ENCODE measurements at regions not wholly inside any gene's neighbourhood (a gene's known extent, or its start where the extent isn't known, plus 50 kb on each side); places are given as distances from the start of the nearest gene placed in this dataset.

DNA sequence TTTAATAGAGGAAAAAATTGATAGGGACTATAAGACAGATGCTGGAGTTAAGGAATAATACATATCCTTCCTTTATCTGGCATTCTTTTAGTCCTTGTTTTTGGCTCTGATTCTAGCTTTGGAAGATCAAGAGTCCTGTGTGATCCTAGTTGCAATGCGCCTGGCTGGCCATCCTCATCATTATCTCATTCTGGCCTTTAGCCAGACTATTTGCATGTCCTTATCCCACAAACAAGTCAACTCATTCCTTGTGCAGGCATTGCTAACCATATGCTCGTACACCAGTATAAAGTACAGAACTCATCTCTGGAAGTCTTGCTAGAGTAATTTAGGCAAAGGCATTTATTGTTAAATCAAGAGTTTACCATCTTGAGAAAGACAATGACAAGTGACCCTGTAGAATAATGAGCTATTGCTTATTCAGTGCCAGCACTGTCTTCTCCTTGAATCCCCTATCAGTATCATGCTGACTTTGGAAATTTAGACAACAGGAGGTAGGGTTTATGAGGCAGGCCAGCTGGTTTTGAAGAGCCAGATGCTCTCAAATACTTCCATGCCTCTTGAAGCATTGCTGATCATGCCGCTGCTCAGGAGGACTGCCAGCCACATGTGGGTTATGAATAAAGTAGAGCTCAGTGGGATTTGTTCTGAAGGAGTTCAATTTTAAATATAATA, 1730.3 kb upstream of the TENM3 start:
- DNase-seq (ENCODE audit: low read depth in 1 of 2, low spot score in 1 of 2) = no peak

DNA sequence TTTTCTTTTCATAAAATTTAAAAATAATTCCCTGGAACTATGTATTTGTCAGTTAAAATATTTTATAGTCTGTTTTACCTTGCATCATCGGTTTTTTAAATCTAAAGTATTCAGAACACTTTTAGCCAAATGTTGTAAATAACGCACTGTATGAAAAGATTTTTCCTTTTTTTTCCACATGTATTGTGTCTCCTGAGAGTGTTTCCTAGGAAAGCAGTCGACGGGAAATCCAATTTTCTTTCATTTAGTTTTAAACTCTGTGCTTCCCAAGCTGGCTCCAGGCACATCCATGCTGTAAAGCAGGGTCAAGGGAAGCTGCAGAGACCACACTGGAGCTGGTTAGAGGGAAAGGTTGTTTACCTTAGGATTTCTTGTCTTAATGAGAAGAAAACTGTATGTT, 1724.3 kb upstream of the TENM3 start:
- DNase-seq (ENCODE audit: low read depth in 1 of 2, low spot score in 1 of 2) = no peak

DNA sequence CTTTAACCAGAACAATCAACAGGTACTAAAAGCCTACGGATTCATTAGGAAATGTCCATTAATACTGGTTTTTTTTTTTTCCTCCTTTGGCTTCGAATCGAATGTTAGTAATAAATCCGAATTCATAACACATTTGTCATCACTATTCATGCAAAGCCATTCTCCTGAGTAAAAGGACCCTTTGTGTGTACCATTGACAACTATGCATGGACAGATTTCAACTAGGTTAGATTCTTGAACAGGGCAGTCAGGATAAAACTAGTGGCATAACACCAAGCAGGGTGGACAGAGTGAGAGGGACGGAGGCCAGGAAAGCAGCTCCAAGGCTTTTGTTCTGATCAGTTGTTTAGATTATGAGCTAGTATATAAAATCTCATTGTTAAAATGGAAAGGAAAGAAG, 1722.0 kb upstream of the TENM3 start:
- no peak for DNase-seq (ENCODE audit: low read depth in 1 of 2, low spot score in 1 of 2)

DNA sequence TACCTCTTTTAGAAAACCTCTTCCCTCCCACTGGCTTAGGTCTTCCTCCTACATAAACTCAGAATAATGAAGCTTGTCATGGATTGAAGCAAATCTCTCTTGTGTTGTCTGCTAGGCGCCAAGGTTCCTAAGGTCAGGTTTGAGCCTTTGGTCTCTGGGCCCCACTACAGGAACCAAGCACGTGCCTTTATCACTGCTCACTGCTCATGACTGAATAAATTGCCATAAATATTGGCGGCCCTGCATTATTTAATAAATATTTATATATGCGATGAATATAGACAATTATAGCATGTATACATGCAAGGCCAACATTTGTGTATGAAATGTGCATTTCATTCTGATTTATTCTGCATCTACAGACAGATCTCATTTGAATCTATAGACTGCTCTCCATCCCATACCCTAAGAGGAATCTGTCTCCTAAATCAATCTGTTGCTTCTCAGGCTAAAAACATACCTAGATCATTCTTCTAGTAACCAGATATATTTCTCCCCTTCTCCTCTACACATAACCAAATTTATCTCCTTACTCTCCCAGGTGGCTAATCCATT, 1717.6 kb upstream of the TENM3 start:
- no peak for DNase-seq (ENCODE audit: low read depth in 1 of 2, low spot score in 1 of 2)

DNA sequence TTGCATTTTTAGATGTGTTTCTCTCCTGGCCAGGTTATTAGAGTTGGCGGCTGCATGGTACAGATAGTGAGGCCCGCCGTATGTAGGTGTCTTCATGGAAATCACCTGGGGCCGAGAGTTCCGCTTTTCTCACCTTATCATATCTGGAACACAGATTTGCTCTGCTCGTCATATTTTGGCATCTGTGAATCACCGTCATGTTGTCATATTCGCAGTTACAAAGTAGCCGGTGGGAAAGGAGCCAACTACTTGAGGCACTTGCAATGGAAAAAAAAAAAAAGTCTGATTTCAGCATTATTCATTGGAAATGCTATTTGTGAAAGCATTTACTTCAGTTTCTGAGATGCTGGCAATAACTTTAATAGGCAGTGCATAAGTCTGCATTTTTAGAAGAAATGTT, 1715.2 kb upstream of the TENM3 start:
- DNase-seq (ENCODE audit: low read depth in 1 of 2, low spot score in 1 of 2) = no peak

DNA sequence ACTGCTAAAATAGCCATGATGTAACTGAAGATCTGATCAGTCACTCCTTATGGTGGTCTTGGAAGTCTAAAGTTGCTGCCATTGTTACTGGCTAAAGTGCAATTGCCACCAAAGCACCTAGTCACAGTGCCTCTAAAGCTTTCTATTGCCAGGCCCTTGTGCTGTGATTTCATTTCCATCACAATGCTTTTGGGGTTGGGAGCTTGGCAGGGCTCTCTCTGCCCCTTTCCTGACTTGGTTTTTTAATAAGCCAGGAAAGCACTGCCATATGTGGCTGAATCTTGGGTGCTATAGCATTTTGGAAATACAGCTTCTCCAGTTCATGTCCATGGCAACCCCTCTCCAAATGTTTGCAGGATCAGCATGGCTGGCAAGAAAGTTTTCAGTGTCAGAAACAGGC, 1712.4 kb upstream of the TENM3 start:
- no peak for DNase-seq (ENCODE audit: low read depth in 1 of 2, low spot score in 1 of 2)

DNA sequence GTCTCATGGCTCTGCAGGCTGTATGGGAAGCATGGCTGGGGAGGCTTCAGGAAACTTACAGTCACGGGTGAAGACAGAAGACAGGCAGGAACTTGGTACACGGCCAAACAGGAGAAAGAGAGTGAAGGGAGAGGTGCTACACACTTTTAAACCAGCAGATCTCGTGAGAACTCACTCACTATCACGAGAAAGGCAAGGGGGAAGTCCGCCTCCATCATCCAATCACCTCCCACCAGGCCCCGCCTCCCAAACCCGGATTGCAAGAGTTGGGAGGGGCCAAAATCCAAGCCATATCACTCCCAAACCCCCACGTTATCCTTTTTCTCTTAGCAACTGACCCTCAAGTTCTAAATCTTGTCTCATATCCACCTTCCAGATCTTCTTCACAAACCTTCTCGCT, 1710.5 kb upstream of the TENM3 start:
- DNase-seq (ENCODE audit: low read depth in 1 of 2, low spot score in 1 of 2) = no peak

DNA sequence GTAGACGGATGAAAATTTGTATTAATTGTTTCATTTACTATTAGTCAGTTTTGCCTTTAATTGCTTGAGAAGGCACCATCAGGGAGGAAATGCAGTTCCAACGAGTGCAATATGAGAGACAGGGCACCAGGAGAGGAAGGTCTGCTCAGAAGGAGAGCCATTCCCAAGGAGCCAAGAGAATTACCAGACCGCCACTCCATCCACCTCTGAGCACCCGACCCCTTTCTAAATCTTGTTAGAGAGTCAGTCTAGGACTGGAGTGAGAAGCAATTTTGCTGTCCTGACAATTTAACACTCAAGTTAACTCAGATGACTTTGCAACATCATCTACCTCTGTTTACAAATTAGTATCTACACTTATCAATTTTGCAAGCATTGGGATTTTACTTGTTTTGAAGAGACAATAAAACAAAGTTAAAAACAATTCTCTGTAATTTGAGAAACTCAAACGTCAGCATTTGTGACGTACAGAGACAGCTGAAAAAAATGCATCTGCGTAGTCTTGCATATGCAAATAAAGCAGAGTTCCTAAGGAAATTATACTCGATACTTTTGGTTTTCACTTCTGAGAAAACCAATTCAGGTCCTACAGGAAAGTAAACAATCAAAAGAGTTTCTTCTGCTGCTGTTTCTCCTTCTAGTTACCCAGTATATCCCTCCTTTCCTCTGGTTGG, 1704.7 kb upstream of the TENM3 start:
- DNase-seq (ENCODE audit: low read depth in 1 of 2, low spot score in 1 of 2) = no peak

DNA sequence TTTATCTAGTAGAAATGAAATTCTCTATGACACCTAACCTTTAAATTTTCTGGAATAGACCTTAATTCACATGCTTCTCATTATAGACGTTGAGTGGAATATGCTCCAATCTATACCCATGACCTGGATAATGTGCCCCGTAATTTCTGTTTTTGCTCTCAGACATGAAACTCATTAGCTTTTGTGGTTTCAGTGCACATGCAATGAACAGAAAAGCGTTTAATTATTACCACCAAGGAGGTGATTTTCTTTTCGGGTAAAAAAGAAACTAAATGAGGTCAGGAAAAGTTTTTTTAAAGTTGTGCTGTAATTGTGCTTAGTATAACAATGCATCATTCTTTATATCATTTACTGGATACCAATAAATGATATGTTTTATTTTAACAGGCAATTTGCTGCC, 1703.9 kb upstream of the TENM3 start:
- no peak for DNase-seq (ENCODE audit: low read depth in 1 of 2, low spot score in 1 of 2)

DNA sequence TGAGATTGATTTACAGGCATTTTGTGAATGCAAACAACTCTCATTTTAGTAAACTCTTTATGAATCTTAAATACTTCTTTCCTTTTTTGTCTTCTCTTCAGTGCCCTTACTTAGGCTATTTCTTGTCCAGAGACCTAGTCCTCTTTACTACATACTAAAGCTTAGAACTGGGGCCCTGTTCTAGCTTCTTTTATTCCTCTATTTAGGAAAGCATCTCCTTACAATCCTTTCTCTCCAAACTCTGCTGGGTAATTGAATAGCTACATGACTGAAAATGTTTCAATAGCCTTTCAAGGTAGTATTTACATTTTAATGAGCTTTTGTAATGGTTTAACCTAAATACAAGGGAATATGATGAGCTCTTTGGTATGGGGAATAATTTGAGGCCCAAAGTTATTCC, 1701.5 kb upstream of the TENM3 start:
- DNase-seq (ENCODE audit: low read depth in 1 of 2, low spot score in 1 of 2) = no peak

DNA sequence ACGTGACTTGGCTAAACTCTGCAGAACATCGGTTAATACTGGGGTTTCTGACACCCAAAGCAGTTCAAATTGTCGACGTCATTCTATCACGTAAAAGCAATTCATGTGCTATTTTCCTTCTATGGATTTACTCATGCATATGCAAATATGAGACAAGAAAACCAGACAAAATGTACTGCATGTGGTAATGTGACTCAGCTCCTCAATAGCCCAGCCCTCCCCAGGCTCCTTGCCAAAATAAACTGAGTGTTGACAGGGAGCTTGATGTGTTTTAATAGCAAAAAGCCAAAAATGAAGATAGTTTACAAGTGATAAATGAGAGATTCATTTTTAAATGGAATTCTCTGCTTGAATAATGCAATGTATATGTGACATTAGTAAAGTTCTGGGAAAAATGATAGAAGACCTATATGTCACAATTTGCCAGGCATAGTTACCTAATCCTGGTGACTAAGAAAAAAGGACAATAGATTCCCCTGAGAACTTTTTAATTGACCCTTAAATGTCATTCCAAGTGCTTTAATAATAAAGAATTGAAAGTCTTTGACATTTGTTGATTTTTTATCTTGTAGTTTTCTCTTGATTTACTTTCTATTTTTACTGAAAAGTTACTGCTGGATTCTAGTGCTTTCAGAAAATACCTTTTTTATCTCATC, 1700.6 kb upstream of the TENM3 start:
- no peak for DNase-seq (ENCODE audit: low read depth in 1 of 2, low spot score in 1 of 2)

DNA sequence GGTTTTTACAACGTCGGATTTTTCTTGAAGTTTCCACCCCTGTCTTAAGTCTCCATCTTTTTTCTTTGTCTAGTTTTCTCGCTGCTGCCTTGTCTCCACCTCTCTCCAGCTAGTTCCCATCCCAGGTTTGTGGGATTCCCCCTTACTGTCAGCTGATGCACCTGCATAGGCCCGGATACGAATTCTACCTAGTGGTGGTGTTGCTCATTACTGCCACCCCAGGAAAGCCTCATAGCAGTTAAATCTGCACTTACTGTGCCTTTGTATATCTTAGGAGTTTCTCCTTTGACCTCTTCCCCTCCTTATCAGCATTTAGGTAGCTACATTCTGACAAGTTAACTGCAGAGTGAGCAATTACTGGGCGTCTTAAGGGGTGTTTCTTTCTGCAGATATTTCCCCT, 1693.1 kb upstream of the TENM3 start:
- no peak for DNase-seq (ENCODE audit: low read depth in 1 of 2, low spot score in 1 of 2)

DNA sequence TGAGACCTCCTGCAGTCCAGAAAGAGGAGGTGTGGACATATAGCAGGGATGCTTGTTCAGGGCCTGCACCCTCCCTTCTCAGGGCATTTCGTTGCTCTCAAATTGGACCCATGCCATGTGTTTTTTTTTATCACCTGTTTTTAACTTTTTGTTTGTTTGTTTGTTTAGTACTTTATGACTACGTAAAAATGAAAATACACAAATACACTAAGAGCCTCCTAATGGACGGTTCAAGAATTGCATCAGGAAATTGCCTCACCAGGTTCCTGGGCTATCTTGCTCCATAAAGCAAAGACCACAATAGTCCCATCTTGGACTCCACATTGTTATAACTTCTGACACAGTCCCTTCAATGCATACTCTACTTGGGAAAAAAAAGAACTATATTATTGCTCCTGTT, 1685.9 kb upstream of the TENM3 start:
- no peak for DNase-seq (ENCODE audit: low read depth in 1 of 2, low spot score in 1 of 2)

DNA sequence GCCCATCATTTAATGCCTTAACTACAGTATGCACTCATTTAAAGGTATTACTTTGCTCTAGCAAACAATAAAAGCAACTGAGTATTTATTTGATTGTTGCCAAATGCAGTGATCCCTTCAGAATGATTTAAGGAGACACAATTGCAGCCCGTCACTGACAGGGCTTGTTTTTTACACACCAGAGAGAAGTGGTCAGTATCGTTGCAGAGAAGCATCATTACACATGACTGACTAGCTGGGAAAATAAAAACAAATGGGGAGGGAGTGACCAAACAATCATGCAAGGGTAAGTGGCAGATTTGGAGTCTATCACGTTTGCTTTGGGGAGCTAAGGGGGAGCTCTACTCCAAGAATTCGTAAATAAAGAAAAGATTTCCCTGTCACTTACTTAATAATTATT, 1685.3 kb upstream of the TENM3 start:
- DNase-seq (ENCODE audit: low read depth in 1 of 2, low spot score in 1 of 2) = no peak

DNA sequence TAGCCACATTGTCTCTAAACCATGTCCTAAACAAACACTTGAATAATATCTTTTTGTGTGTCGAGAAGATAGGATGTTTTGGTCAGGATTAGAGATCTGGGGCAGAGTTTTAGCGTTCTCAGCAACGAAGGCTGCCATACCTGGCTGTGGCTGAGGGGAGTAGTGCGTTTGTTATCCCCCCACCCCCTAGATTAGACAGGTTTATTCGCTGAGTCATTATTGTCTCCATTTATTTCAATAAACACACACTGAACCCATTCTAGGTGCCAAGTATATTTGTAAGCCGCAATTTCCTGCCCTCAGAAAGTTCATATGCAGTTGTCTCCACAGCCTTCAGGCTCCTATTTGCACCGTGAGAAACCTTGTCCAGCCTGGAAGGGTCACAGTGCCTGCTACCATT, 1684.8 kb upstream of the TENM3 start:
- DNase-seq (ENCODE audit: low read depth in 1 of 2, low spot score in 1 of 2) = no peak

DNA sequence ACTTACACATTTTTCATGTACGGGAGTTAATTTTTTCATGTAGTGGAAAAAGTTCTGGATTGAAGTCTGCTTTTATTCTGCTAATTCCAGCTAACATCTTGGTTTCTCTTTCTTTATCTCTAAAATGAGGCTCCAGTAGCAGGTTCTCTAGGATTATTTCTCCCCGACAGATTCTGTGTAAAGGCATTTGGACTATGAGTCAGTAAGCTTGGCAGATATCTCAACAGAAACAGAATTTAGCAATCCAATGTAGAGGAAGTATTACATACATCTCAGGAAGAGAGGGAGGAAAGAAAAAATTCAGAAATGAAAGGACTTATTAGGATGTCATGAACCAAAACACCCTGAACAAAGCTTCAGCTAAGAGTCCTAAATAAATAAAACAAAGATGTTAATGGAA, 1682.3 kb upstream of the TENM3 start:
- DNase-seq (ENCODE audit: low read depth in 1 of 2, low spot score in 1 of 2) = no peak

DNA sequence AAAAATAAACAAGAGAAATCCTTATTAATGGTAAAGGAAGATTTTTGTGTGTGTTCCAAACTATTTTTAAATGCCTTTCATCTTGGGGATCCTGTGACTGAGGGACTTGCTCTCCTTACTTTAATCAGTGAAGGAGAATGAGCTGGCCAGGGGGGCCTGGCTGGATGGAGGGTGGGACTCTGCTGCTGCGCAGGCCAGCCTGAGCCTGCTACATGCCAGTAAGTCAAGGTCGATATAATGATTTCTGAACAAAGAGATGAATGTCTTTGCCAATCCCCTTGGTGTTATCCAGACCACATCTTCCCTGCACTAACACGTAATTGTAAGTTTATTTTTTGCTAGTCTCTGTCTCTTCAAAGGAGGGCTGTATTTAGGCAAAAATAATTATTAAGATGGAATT, 1679.2 kb upstream of the TENM3 start:
- DNase-seq (ENCODE audit: low read depth in 1 of 2, low spot score in 1 of 2) = no peak

DNA sequence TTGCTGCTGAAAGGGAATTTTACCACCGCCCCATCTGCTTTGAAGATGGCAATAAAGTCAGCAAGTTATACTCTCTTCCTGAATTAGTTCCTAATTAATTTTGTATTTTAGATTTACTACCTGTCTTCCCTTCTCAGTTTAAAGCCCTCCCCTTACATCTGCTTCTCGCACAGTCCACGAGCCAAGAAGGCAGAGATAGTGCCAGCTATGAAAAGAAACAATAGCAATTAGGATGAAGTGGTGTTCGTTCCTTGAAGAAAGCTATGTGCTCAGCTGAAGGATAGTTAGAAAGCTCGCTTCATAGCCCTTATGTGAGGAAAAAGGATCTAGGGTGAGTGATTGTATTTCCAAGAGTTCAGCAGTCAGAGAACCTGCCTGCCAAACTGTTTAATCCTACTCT, 1678.8 kb upstream of the TENM3 start:
- DNase-seq (ENCODE audit: low read depth in 1 of 2, low spot score in 1 of 2) = no peak

DNA sequence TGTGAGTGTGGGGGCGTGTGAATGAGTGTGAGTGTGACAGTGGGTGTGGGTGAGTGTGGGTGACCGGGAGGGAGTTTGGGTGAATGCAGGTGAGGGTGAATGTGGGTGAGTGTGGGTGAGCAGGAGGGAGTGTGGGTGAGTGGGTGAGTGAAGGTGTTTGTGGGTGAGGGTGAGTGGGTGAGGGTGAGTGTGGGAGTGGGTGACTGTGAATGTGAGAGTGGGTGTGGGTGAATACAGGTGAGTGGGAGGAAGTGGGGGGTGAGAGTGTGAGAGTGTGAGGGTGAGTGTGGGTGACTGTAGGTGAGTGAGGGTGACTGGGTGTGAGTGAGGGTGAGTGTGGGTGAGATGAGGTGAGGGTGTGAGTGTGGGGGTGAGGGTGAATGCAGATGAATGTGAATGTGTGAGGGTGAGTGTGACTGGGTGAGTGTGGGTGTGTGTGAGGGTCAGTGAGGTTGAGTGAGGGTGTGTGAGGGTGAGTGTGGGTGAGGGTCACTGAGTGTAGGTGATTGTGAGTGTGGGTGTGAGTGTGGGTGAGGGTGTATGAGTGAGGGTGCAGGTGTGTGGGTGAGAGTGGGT, 1677.3 kb upstream of the TENM3 start:
- no peak for DNase-seq (ENCODE audit: low read depth in 1 of 2, low spot score in 1 of 2)

DNA sequence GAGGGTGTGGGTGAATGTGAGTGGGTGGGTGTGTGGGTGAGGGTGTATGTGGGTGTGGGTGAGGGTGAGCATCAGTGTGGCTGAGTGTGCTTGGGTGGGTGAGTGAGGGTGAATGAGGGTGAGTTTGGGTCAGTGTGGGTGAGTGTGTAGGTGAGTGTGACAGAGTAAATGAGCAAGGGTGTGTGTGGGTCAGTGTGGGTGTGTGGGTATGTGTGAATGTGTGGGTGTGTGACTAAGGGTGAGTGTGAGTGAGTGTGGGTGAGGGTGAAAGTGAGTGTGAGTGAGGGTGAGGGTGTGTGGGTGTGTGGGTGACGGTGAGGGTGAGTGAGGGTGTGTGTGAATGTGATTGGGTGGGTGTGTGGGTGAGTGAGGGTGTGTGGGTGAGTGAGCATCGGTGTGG, 1676.7 kb upstream of the TENM3 start:
- DNase-seq (ENCODE audit: low read depth in 1 of 2, low spot score in 1 of 2) = no peak

DNA sequence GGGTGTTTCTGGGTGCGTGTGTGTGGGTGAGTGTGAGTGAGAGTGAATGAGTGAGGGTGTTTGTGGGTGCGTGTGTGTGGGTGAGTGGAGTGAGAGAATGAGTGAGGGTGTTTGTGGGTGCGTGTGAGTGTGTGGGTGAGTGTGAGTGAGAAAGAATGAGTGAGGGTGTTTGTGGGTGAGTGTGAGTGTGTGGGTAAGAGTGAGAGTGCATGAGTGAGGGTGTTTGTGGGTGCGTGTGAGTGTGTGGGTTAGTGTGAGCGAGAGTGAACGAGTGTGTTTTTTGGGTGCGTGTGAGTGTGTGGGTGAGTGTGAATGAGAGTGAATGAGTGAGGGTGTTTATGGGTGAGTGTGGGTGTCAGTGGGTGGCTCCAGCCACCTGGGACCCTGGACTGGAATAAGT, 1676.1 kb upstream of the TENM3 start:
- DNase-seq (ENCODE audit: low read depth in 1 of 2, low spot score in 1 of 2) = no peak

DNA sequence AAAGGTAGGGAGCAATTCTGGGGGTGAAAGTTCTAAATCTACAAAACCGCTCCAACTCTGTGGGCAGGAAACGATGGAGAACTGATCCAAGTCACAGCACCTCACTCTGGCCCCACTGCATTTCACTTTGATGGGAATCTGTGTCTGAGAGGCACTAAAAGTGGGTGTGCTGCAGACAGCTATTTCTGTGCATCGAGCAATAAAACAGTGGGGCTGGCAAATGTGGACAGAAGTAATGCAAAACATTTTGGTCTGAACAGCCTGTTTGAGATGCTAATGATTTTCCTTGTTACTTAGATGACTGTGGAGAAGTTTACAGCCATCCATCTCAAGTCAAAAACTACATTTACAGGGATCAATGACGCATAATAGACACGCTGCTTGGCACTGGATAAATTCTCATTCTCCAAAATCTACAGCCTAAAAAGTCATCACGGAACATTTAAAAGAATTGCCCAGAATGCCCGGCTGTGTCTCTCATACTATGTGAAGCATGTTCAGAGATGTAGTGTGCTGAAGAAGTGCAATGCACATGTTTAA, 1671.6 kb upstream of the TENM3 start:
- DNase-seq (ENCODE audit: low read depth in 1 of 2, low spot score in 1 of 2) = no peak
